CD4-positive, alpha-beta T cell treated with Interleukin-6 for 4 hours (primary cell): ENCODE measurements at regions not wholly inside any gene's neighbourhood (a gene's known extent, or its start where the extent isn't known, plus 50 kb on each side); places are given as distances from the start of the nearest gene placed in this dataset.

Experiments
- DNase-seq: peaks from one replicate; pipeline ENCODE4 v3.0.0-alpha.2; 2020; ENCODE audit warnings: mixed read lengths

DNA sequence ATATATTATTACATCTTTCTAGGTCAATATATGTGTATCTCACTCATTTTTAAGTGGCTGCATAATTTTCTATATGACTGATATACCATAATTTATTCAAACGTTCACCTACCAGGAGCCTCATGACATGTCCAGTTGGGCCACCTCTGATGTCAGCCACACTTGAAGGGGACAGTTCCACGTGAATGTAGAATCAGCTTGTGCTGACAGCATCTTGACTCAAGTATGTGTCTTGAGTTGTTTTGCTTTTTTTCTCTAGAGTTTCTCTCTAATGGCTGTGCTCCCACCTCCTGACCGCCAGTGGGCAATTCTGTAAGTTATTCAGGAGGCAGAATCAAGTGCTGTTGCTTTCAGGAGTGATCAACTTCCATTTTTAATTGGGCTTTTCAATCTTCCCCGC is 237.9 kb downstream of the NFKBIZ start:
- no peak for DNase-seq

DNA sequence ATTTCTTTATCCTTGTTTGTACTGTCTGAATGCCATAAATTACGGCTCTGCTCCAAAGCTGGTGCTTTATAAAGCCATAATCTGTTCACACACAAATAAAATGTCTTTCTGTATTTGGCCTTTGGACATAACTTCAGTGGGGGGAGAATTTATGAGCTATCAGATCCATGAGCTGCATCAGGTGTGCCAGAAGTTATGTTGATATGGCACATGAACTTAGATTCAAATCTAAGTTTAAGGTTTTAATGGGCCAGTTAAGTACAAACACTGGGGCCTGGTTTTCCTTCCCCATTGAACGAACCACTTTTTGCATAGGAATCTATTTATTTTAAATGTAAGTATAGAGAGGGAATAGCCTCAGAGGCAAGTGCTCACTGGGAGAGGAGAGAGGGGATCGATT is 239.9 kb downstream of the NFKBIZ start:
- no peak for DNase-seq

GRCh38 chr3:102089904-102090720 is 240.8 kb downstream of the NFKBIZ start:
- DNase-seq = no peak

GRCh38 chr3:102090721-102091045 is 241.4 kb downstream of the NFKBIZ start:
- no peak for DNase-seq

- DNase-seq = no peak
Measured at GRCh38 chr3:102091358-102091757, 242.0 kb downstream of the NFKBIZ start.

- DNase-seq = no peak
Measured at GRCh38 chr3:102092617-102093466, 243.5 kb downstream of the NFKBIZ start.

- no peak for DNase-seq
Measured at GRCh38 chr3:102094506-102094905, 245.2 kb downstream of the NFKBIZ start.

DNA sequence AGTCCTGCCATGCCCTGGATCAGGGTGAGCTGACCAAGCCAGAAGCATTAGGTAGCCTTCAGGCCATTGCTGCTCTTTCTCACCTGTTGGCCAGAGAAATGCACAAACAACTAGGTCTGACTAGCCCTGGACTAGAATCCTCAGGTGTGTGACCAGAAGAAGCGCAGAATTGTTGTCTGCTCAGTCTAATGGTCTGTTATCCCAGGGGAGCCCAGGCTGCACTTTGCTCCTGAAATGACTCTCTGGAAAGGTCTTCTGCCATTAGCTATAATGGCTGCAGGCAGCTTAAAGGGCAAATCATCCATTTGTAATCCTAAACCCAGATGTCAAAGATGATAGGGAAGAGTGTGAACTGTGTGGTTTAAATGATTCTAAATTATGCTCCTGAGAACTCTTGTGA is 246.1 kb downstream of the NFKBIZ start:
- no peak for DNase-seq

- DNase-seq = no peak
Measured at GRCh38 chr3:102096066-102096465, 246.8 kb downstream of the NFKBIZ start.

GRCh38 chr3:102098130-102098885 is 249.0 kb downstream of the NFKBIZ start:
- no peak for DNase-seq

- no peak for DNase-seq
Measured at GRCh38 chr3:102099913-102100312, 250.6 kb downstream of the NFKBIZ start.

DNA sequence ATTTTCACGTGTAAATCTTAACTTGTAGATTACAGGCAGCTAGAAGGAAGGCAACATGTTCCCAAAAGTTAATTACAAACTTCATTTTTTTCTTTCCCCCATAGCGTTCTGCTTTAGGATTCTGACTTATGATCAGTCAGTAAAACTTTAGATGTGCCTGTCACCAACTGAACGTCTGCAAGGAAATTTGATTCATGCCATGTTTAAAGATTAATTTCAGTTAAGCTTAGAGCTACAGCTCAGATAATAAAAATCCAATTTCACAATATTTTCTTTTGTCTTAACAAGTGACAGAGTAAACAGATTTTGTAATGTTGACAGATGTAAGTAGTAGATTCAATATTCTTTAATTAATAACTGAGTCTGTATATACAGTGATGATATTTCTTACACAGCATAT is 253.1 kb downstream of the NFKBIZ start:
- no peak for DNase-seq

DNA sequence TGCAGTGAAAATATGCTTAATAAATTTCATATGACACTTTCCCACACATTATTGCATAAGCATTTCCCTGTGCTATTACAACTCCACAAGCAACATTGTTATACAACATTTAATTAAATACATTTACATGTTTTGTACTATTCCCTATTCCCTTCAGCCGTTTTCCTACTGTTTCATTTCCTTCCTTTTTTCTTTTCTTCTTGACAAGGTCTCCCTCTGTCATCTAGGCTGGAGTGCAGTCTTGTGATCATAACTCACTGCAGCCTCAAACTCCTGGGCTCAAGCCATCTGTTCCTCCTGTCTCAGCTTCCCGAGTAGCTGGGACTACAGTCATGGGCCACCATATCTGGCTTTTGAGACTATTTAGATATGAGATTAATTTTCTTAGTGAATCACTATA is 254.7 kb downstream of the NFKBIZ start:
- no peak for DNase-seq

DNA sequence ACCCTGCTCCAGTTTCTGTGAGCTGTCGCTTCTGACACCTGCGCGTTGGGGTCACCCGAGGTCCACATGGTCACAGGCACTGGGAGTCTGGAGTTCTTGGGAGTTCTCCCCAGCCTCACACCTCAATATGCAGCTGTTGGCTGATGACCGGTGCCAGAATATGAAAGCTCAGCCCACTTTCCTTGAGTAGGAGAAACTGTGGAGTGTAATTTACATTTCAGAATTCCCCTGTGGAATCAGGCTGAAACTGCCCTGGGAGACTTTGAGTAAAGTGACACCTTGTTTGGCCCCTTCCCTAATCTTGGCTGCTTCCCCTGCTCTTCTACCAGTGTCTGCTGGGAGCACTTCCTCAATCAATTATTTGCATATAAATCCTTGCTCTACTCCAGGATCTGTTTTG is 255.9 kb downstream of the NFKBIZ start:
- no peak for DNase-seq

- peak; percentile 58 for DNase-seq
Measured at GRCh38 chr3:102106416-102107097, 257.2 kb downstream of the NFKBIZ start.

DNA sequence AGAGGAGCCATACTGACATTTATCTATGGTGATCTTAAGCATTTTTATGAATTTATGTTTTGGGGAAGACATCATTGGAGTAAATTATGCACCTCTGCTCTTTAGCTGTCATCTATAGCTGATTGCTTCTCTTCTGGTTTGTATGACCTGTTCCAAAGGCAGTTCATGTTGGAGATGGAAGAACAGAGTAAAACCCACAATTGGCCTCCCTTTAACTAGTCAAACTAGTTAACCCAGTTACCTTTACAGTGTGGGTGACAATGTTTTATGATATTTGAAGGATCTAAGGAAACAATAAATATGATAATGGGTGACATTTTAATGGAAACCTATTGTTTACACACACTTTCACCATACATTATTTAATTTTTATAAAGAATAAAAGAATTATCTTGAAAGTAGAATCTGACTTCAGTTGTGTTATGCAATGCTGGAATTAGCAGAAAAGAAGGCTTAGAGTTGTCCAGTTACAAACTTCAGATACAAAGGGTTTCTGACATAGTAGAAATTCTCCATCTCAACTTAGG is 263.5 kb downstream of the NFKBIZ start:
- no peak for DNase-seq

DNA sequence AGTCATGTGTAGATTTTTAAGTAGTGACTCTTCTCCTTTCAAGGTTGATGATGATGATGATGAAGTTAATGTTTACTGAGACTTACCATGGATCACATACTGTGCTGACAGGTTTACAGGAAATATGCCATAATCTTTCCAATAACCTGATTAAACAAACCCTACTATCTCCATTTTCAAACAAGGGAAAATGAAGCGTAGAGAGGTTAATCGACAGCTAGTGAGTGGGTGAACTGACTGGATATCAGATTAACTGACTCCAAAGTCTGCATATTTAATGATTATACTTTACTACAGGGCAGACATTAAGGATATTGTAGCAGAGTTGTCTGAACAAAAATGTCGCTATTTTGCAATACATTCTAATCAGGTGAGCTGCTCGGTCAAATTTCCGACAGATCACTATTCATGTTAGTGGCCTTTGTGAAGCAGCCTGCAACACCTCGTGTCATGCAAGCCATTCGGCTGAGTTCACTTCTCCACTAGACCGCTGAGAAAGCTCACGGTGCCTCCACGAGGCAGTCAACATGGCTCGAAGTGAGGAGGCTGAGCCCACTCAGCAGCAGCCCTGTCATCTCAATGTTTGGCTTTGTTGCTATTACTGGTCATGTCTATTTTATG is 264.2 kb downstream of the NFKBIZ start:
- DNase-seq = peak; percentile 12

DNA sequence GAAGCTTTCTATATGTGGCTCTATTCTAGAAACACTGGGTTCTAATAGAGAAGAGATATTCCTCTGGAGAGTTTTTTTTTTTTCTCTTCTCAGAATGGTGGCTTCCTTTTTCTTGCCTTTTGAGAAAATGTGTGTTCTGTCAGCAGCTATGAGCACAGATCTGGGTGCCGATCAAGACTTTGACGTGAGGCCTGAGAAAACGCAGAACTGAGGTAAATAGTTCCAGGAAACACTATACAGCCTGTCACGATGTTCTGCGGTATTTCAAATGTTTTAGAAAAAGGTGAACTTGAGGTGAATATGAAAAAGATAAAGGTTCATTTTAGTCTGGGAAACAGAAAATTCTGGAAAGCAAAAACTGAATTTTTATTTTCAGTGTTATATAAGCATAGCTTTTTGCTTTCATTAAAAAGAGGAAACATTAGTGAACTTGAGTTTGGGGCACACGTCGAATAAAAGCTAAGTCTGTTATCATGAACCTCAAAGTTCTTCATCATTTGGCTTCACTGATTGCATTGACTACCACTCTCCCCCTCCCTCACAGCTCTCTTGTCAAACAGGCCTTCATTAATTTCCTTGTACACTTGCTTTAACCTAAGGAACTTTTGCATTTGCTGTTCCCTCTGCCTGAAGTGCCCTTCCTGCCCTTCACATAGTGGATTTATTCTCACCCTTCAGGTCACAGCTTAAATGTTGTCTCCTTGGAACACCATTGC is 265.1 kb downstream of the NFKBIZ start:
- DNase-seq = peak; percentile 68

DNA sequence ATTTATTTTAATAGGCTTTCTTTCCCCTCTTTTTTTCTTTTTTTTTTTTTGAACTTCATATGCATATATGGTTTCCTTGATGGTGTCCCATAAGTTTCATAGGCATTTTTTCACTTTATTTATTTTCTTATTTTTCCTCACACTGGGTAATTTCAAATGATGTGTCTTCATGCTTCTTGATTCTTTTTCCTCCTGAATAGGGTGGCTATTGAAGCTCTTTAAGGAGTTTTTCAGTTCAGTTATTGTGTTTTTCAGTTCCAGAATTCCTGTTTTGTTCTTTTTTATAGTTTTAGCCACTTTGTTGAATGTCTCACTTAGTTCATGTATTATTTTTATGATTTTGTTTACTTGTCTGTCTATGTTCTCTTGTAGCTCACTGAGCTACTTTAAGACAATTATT is 273.2 kb downstream of the NFKBIZ start:
- no peak for DNase-seq

DNA sequence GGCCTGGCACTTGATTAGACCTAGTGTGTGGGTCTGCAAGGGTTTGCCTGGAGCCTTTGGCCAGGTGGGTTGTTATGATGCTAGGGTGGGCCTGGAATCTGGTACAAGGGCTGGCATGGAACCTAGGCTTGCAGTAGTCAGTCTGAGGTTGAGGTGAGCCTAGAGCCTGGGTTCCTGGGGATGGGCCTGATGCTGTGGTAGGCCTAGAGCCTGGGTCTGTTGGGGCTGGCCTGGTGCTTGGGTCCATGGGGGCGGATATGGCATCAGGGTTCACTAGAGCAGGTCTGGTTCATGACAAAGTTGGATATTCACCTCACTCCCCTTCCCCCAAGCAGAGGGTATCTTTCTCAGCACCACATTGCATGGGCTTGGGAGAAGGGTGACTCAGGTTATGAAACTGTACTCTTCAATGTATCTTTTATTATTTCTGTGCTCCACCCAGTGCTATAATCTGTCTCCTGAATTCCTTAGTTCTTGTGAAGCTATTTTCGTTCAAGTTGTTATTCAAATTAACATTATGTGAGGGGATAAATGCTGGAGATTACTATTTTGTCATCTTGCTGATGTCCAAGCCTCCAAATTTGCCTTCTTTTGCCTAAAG is 274.4 kb downstream of the NFKBIZ start:
- DNase-seq = no peak

- DNase-seq = no peak
Measured at GRCh38 chr3:102124282-102124681, 275.0 kb downstream of the NFKBIZ start.
